ENCODE measurements at regions not wholly inside any gene's neighbourhood (a gene's known extent, or its start where the extent isn't known, plus 50 kb on each side); places are given as distances from the start of the nearest gene placed in this dataset.
A peak's percentile ranks its signal among the peaks of the same experiment; 100 is the strongest.
"Not testable (repeated sequence)": the region's sequence is repeated elsewhere in the genome, so short reads cannot be mapped to it uniquely, and the experiment has no call there.

GRCh38 chr6:19892260-19892659 lies 55.1 kb downstream of the ID4 start:
- no peak for DNase-seq
- in situ Hi-C loops (cut with MboI; ENCODE audit: low pct_unique_long_range_greater_than_20kb, low sequenced_read_pairs): no loop called here

- in situ Hi-C loops (cut with MboI; ENCODE audit: low pct_unique_long_range_greater_than_20kb, low sequenced_read_pairs): no loop called here
- no peak for DNase-seq
These were observed 58.9 kb downstream of the ID4 start for GRCh38 chr6:19895866-19896692.

- in situ Hi-C loops (cut with MboI; ENCODE audit: low pct_unique_long_range_greater_than_20kb, low sequenced_read_pairs): no loop called here
- no peak for DNase-seq
These were observed 59.5 kb downstream of the ID4 start for GRCh38 chr6:19896693-19897010.

- in situ Hi-C loops (cut with MboI; ENCODE audit: low pct_unique_long_range_greater_than_20kb, low sequenced_read_pairs): no loop called here
- DNase-seq: no peak
These were observed 61.1 kb downstream of the ID4 start for GRCh38 chr6:19898141-19898740.

GRCh38 chr6:19902201-19902600 lies 65.0 kb downstream of the ID4 start:
- in situ Hi-C loops (cut with MboI; ENCODE audit: low pct_unique_long_range_greater_than_20kb, low sequenced_read_pairs): no loop called here
- DNase-seq: no peak

GRCh38 chr6:19904408-19904807 lies 67.2 kb downstream of the ID4 start:
- DNase-seq: peak; percentile 10
- in situ Hi-C loops (cut with MboI; ENCODE audit: low pct_unique_long_range_greater_than_20kb, low sequenced_read_pairs): not testable (repeated sequence)

GRCh38 chr6:19905584-19905983 lies 68.4 kb downstream of the ID4 start:
- in situ Hi-C loops (cut with MboI; ENCODE audit: low pct_unique_long_range_greater_than_20kb, low sequenced_read_pairs): no loop called here
- DNase-seq: no peak

GRCh38 chr6:19906171-19906570 lies 69.0 kb downstream of the ID4 start:
- DNase-seq: no peak
- in situ Hi-C loops (cut with MboI; ENCODE audit: low pct_unique_long_range_greater_than_20kb, low sequenced_read_pairs): no loop called here

GRCh38 chr6:19911223-19911622 lies 74.1 kb downstream of the ID4 start:
- no peak for DNase-seq
- in situ Hi-C loops (cut with MboI; ENCODE audit: low pct_unique_long_range_greater_than_20kb, low sequenced_read_pairs): no loop called here

GRCh38 chr6:19918436-19918835 lies 81.3 kb downstream of the ID4 start:
- in situ Hi-C loops (cut with MboI; ENCODE audit: low pct_unique_long_range_greater_than_20kb, low sequenced_read_pairs): no loop called here
- no peak for DNase-seq

GRCh38 chr6:19921786-19922185 lies 84.6 kb downstream of the ID4 start:
- in situ Hi-C loops (cut with MboI; ENCODE audit: low pct_unique_long_range_greater_than_20kb, low sequenced_read_pairs): no loop called here
- no peak for DNase-seq

GRCh38 chr6:19925533-19925932 lies 88.4 kb downstream of the ID4 start:
- in situ Hi-C loops (cut with MboI; ENCODE audit: low pct_unique_long_range_greater_than_20kb, low sequenced_read_pairs): no loop called here
- DNase-seq: no peak

GRCh38 chr6:19928461-19928860 lies 91.3 kb downstream of the ID4 start:
- DNase-seq: no peak
- in situ Hi-C loops (cut with MboI; ENCODE audit: low pct_unique_long_range_greater_than_20kb, low sequenced_read_pairs): no loop called here

- in situ Hi-C loops (cut with MboI; ENCODE audit: low pct_unique_long_range_greater_than_20kb, low sequenced_read_pairs): no loop called here
- DNase-seq: no peak
These were observed 92.1 kb downstream of the ID4 start for GRCh38 chr6:19929312-19929711.

GRCh38 chr6:19934996-19935591 lies 97.9 kb downstream of the ID4 start:
- no peak for DNase-seq
- in situ Hi-C loops (cut with MboI; ENCODE audit: low pct_unique_long_range_greater_than_20kb, low sequenced_read_pairs): no loop called here

- in situ Hi-C loops (cut with MboI; ENCODE audit: low pct_unique_long_range_greater_than_20kb, low sequenced_read_pairs); DNase-seq: not testable (repeated sequence)
These were observed 102.2 kb downstream of the ID4 start for GRCh38 chr6:19939321-19939720.

GRCh38 chr6:19939926-19940325 lies 102.8 kb downstream of the ID4 start:
- in situ Hi-C loops (cut with MboI; ENCODE audit: low pct_unique_long_range_greater_than_20kb, low sequenced_read_pairs); DNase-seq: not testable (repeated sequence)

GRCh38 chr6:19943042-19943441 lies 105.9 kb downstream of the ID4 start:
- DNase-seq: no peak
- in situ Hi-C loops (cut with MboI; ENCODE audit: low pct_unique_long_range_greater_than_20kb, low sequenced_read_pairs): no loop called here

GRCh38 chr6:19945843-19946358 lies 108.7 kb downstream of the ID4 start:
- in situ Hi-C loops (cut with MboI; ENCODE audit: low pct_unique_long_range_greater_than_20kb, low sequenced_read_pairs): no loop called here
- DNase-seq: no peak

GRCh38 chr6:19949155-19949554 lies 112.0 kb downstream of the ID4 start:
- in situ Hi-C loops (cut with MboI; ENCODE audit: low pct_unique_long_range_greater_than_20kb, low sequenced_read_pairs): no loop called here
- no peak for DNase-seq

Data from KBM-7 (cell line).